Common myeloid progenitor, CD34-positive (primary cell): ENCODE measurements at regions not wholly inside any gene's neighbourhood (a gene's known extent, or its start where the extent isn't known, plus 50 kb on each side); places are given as distances from the start of the nearest gene placed in this dataset.

Experiments
- CTCF ChIA-PET: fragments of 350-600 bp; sonication (Branson Sonifier 250); formaldehyde crosslinking; loops from one replicate; lab custom pipeline; 2021; ENCODE audit warnings: antibody characterized with exemption; lab: Charles Lee
- POLR2A ChIA-PET: fragments of 350-600 bp; sonication (Branson Sonifier 250); formaldehyde crosslinking; loops from one replicate; lab custom pipeline; 2021; ENCODE audit warnings: antibody characterized with exemption; lab: Charles Lee
- DNase-seq, 3 donors: peaks; one replicate each; pipeline versions ENCODE4 v3.0.0 to v3.0.0-alpha.2; 2013
- H3K27ac ChIP-seq, 2 experiments: 1 replicate in 1 of 2; 2 replicates in 1 of 2; pipeline ENCODE4 v1.7.0; 2013; ENCODE audit warnings: inconsistent platforms in 2 of 2, low read length in 2 of 2, mild to moderate bottlenecking in 2 of 2, low read depth in 1 of 2, moderate library complexity in 1 of 2; ENCODE audit not compliant: severe bottlenecking in 2 of 2, insufficient read depth in 1 of 2, poor library complexity in 1 of 2
- H3K27me3 ChIP-seq, 5 experiments: replicated peaks in 2 of 5; 1 replicate in 3 of 5; 2 replicates in 2 of 5; pipeline versions ENCODE4 v1.6.1 to v1.7.0; 2013; ENCODE audit warnings: low read length in 4 of 5, mild to moderate bottlenecking in 2 of 5, moderate library complexity in 2 of 5, inconsistent platforms in 1 of 5; ENCODE audit not compliant: insufficient read depth in 5 of 5, control insufficient read depth in 4 of 5
- H3K36me3 ChIP-seq, 4 experiments: 1 replicate in 2 of 4; 2 replicates in 2 of 4; pipeline versions ENCODE4 v1.6.1 to v1.7.0; 2013; ENCODE audit warnings: low read length in 3 of 4, control low read depth in 1 of 4, mild to moderate bottlenecking in 1 of 4; ENCODE audit not compliant: control insufficient read depth in 4 of 4, insufficient read depth in 4 of 4
- H3K4me1 ChIP-seq, 4 experiments: 1 replicate in 3 of 4; 2 replicates in 1 of 4; pipeline versions ENCODE4 v1.6.1 to v1.7.1; 2013; ENCODE audit warnings: low read length in 3 of 4, mild to moderate bottlenecking in 3 of 4, control low read depth in 1 of 4, inconsistent platforms in 1 of 4, moderate library complexity in 1 of 4; ENCODE audit not compliant: control insufficient read depth in 4 of 4, insufficient read depth in 4 of 4; ENCODE audit errors: control extremely low read depth in 1 of 4
- H3K4me3 ChIP-seq, 7 experiments: 1 replicate in 4 of 7; 2 replicates in 3 of 7; pipeline versions ENCODE4 v1.5.1 to v1.7.0; 2013; ENCODE audit warnings: mild to moderate bottlenecking in 7 of 7, low read length in 6 of 7, moderate library complexity in 6 of 7, inconsistent platforms in 2 of 7, low read depth in 2 of 7, control low read depth in 1 of 7; ENCODE audit not compliant: insufficient read depth in 4 of 7, control insufficient read depth in 1 of 7; ENCODE audit errors: extremely low read depth in 1 of 7
- H3K9me3 ChIP-seq, 5 experiments: 1 replicate in 4 of 5; 2 replicates in 1 of 5; pipeline versions ENCODE4 v1.6.1 to v1.7.1; 2013; ENCODE audit warnings: low read length in 4 of 5, mild to moderate bottlenecking in 2 of 5, inconsistent platforms in 1 of 5, low read depth in 1 of 5, moderate library complexity in 1 of 5; ENCODE audit not compliant: control insufficient read depth in 4 of 5, insufficient read depth in 2 of 5; ENCODE audit errors: control extremely low read depth in 1 of 5
- WGBS: methylation state at CpG from one replicate; pipeline ENCODE4 v1.1.5; 2013; ENCODE audit not compliant: insufficient coverage; 5-methylcytosine and 5-hydroxymethylcytosine counted together

- H3K27ac ChIP-seq: no peak overlapping the region
- no peaks in the 10 kb centered on the region for H3K36me3 ChIP-seq
- H3K4me3 ChIP-seq: no peak overlapping the region
- DNase-seq: no peak
- 89% methylated on average over 4 of the region's 4 CpGs for WGBS
- H3K27me3 ChIP-seq: no peaks in the 10 kb centered on the region
- H3K9me3 ChIP-seq: peaks cover 0 to 7% (median 6%) of the 10 kb centered on the region in 5 experiments
- no peaks in the 10 kb centered on the region for H3K4me1 ChIP-seq
- ChIA-PET CTCF (no interaction called here), POLR2A (no interaction called here)
Observed at GRCh38 chr2:78029392-78029995, 507.3 kb upstream of the LRRTM4 start.

- peaks cover 0 to 3% (median 1%) of the 10 kb centered on the region in 5 experiments for H3K9me3 ChIP-seq
- no peak overlapping the region for H3K27ac ChIP-seq
- ChIA-PET POLR2A (no interaction called here), CTCF (no interaction called here)
- H3K27me3 ChIP-seq: no peaks in the 10 kb centered on the region
- no peaks in the 10 kb centered on the region for H3K36me3 ChIP-seq
- 100% methylated on average over 1 of the region's 3 CpGs for WGBS
- no peaks in the 10 kb centered on the region for H3K4me1 ChIP-seq
- DNase-seq: no peak
- H3K4me3 ChIP-seq: no peak overlapping the region
Observed at GRCh38 chr2:78034706-78035105, 512.5 kb upstream of the LRRTM4 start.

GRCh38 chr2:78035804-78036203 lies 513.6 kb upstream of the LRRTM4 start:
- 100% methylated on average over 1 of the region's 2 CpGs for WGBS
- Histone ChIP-seq H3K27ac (no peak overlapping the region), H3K9me3 (no peaks in the 10 kb centered on the region), H3K4me1 (no peaks in the 10 kb centered on the region), H3K36me3 (no peaks in the 10 kb centered on the region), H3K27me3 (no peaks in the 10 kb centered on the region), H3K4me3 (no peak overlapping the region)
- CTCF ChIA-PET: no interaction called here
- no peak for DNase-seq
- POLR2A ChIA-PET: no interaction called here

- POLR2A ChIA-PET: no interaction called here
- Histone ChIP-seq H3K4me3 (no peak overlapping the region), H3K27ac (no peak overlapping the region), H3K36me3 (no peaks in the 10 kb centered on the region), H3K9me3 (peaks cover 0 to 3% (median 0%) of the 10 kb centered on the region in 5 experiments), H3K4me1 (no peaks in the 10 kb centered on the region), H3K27me3 (no peaks in the 10 kb centered on the region)
- no peak for DNase-seq
- CTCF ChIA-PET: no interaction called here
- 100% methylated on average over 1 of the region's 5 CpGs for WGBS
Observed at GRCh38 chr2:78051480-78051879, 529.3 kb upstream of the LRRTM4 start.

GRCh38 chr2:78056976-78057375 lies 534.8 kb upstream of the LRRTM4 start:
- H3K27me3 ChIP-seq: no peaks in the 10 kb centered on the region
- peaks cover 0 to 3% (median 0%) of the 10 kb centered on the region in 5 experiments for H3K9me3 ChIP-seq
- no peaks in the 10 kb centered on the region for H3K36me3 ChIP-seq
- CTCF ChIA-PET: no interaction called here
- H3K27ac ChIP-seq: no peak overlapping the region
- no peak for DNase-seq
- POLR2A ChIA-PET: no interaction called here
- H3K4me1 ChIP-seq: no peaks in the 10 kb centered on the region
- H3K4me3 ChIP-seq: no peak overlapping the region

- Histone ChIP-seq H3K9me3 (no peaks in the 10 kb centered on the region), H3K4me1 (no peaks in the 10 kb centered on the region), H3K36me3 (no peaks in the 10 kb centered on the region), H3K27ac (no peak overlapping the region), H3K4me3 (no peak overlapping the region), H3K27me3 (no peaks in the 10 kb centered on the region)
- ChIA-PET CTCF (no interaction called here), POLR2A (no interaction called here)
- WGBS: 100% methylated on average over 1 of the region's 2 CpGs
- no peak for DNase-seq
Observed at GRCh38 chr2:78061301-78061700, 539.1 kb upstream of the LRRTM4 start.

- Histone ChIP-seq H3K36me3 (no peaks in the 10 kb centered on the region), H3K27me3 (no peaks in the 10 kb centered on the region), H3K4me3 (no peak overlapping the region), H3K4me1 (no peaks in the 10 kb centered on the region), H3K9me3 (no peaks in the 10 kb centered on the region), H3K27ac (no peak overlapping the region)
- DNase-seq: no peak
- CTCF ChIA-PET: no interaction called here
- WGBS: 100% methylated on average over 5 of the region's 5 CpGs
- POLR2A ChIA-PET: no interaction called here
Observed at GRCh38 chr2:78061732-78062131, 539.6 kb upstream of the LRRTM4 start.
